NCI-H146 treated with DMSO at 0.1 percent for 48 hours (cell line): ENCODE measurements at regions not wholly inside any gene's neighbourhood (a gene's known extent, or its start where the extent isn't known, plus 50 kb on each side); places are given as distances from the start of the nearest gene placed in this dataset.

Experiments
- DNase-seq: peaks from one replicate; lab custom pipeline; 2025; ENCODE audit not compliant: unreplicated experiment; lab: John Stamatoyannopoulos, UW

- no peak for DNase-seq
Observed at GRCh38 chr12:132408626-132409494, 79.5 kb upstream of the GALNT9 start.

DNA sequence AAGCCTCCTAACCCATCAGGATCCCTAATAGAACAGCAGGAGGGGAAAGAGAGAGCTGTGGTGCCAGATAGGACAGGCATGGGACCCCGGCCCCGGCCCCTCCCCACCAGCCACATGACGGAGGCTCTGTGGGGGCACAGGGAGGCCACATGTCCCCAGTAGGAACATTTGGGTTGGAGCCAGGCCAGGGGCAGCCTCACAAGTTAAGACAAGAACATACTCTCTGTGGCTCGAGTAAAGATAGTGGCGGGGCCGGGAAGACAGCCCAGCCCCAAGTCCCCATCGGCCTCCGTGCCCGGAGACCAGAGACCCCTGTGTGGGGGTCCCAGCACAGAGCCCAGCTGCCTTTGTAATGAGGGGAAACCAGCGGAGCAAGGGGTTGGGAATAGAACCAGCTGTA, 78.6 kb upstream of the GALNT9 start:
- no peak for DNase-seq

GRCh38 chr12:132407451-132407961, 78.1 kb upstream of the GALNT9 start:
- DNase-seq, result no peak

GRCh38 chr12:132406493-132407450, 77.4 kb upstream of the GALNT9 start:
- DNase-seq, result no peak

DNA sequence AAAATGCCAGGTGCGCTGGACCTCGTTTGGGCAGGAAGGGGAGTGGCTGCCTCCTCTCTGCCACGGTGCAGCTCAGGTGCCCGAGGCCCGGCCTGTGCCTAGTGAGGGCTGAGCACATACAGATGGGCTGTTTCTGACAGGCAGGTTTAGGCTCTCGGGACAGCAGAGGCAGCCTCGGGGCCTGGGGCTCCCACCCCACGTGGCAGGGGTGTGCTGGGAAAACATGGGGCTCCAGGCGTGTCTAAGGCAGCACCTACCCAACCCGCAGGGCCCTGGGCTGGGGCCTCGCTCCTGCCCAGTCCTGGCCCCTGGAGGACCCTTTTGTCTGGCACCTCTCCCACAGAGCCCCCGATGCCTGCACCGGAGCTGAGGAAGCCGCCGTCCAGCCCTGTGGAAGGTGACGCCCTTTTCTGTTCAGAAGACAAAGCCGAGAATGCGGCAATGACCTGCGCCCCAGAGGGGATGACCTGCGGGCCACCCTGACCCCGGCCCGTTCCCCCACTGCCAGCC, 76.4 kb upstream of the GALNT9 start:
- DNase-seq, result no peak

DNA sequence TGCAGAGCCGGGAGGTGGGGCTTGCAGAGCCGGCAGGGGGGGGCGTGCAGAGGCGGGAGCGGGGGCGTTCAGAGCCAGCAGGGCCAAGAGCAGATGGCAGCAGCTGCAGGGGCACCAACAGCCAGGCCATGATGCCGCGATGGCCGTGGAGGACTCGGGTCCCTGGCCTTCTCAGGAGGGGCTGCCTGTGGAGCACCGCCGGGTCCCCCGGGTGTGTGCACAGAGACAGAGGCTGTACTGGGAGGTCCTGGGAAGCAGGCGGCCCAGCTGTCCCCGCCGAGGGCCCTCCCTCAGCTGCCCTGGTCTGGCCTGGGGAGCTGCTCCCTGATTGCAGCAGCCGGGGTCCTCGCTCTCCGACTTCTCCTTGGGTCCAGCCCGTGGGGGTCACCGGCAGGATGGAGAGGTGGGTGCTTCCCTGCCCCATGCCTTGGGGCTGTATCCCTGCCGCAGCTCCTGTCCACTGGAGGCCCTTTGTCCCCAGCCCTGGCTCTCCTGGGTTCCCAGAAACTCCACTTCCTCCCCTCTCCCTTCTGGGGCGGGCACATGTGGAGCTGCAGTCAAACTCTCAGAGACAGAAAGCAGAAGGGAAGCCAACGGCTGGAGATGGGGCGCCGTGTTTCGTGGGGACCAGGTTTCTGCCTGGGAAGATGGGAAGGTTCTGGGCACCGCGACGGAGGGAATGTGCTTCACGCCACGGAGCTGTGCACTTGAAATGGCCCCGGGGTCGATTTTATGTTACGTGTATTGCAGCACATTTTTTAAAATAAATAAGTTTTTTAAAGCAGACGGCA, 75.8 kb upstream of the GALNT9 start:
- DNase-seq, result no peak

DNA sequence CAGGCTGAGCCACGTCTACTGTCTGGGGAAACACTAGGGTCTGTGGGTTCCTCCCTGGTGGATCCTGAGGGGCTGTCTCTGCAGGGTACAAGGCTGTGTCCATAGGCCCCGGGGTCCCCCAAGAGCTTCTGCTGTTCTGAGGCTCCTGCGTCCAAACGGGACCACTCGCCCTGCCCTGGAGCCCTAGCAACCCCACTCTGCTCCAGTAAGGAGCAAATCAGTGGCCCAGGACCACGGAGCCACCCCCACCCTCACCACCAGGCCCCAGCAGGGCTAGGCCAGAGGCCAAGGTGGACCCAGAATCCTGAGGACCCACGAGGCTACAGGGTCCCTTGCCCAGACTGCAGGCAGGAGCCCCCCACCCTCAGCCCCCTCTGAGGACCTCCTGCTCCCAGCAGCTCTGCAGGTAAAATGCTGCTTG, 75.1 kb upstream of the GALNT9 start:
- DNase-seq, result no peak

DNA sequence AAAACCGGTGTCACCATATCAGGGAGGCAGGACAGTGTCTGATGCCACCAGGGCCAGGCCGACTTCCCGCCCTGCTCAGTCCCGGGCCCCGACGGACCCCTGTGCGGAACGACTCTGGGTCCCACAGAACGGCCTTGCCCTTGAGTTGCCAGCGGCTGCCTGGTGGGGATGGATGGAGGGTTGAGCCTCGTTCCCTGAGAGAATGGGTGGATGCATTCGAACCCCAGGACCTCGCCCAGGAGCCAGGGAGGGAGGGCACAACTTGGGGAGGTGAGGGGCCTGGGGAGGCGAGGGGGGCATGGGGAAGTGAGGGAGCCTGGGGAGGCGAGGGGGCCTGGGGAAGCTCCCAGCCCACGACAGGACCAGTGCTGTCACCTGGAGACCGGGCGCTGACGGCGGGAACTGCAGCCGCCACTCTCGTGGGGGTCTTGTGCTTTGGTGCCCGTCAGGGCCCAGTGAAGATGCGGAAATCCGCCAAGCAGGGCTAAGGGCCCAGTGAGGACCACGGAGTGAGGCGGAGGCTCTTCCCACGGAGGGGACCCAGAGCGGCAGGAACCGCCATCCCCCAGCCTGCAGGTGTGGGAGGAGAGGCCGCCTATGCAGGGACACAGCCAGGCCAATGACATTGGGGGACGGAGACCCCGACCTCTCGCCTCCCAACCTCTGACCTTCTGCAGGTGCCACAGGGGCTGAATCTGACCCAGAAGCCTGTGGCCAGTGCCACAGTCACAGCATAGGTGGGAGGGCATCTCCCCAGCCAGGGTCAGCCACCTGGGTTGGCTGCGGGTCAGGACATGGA, 74.4 kb upstream of the GALNT9 start:
- DNase-seq, result no peak

- DNase-seq, result no peak
Observed at GRCh38 chr12:132402831-132403416, 73.5 kb upstream of the GALNT9 start.

DNA sequence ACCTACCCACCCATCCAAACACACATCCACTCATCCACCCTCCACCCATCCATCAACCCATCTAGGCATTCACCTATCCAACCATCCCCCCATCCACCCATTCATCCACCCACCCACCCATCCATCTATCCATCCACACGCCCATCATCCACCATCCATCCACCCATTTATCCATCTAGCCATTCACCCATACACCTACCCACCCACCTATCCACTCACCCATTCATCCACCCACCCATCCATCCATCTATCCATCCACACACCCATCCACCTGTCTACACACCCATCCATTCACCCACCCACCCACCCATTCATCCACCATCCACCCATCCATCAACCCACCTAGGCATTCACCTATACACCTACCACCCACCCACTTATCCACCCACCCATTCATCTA, 72.6 kb upstream of the GALNT9 start:
- no peak for DNase-seq

DNA sequence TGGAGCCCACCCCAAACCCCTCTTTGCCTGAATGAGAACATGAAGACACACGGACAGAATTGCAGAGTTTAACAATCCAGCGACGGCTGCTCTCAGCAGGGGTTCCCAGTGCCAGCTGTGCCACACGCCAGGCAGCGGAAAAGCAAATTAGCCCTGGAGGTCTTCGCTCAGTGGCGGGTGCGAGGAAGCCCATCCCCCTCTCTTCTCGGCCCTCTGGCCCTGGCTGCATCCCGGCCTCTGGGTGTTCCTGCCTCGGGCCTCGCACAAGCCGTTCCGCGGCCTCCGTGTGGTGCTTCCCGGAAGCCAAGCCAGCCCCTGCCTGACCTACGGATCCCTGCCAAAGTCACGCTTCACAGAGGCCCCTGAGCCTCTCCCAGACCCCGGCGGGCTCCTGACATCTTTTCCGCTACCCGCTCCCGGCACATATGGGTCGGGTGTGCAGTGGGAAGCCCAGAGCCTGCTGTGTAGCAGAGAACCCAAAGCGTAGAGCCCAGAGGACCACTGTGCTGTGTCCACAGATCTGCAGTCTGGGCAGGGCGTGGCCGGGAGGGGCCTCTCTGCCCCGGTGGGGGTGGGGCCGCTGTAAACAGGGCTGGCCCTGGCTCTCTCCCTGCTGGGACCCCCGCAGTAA, 70.7 kb upstream of the GALNT9 start:
- no peak for DNase-seq

DNA sequence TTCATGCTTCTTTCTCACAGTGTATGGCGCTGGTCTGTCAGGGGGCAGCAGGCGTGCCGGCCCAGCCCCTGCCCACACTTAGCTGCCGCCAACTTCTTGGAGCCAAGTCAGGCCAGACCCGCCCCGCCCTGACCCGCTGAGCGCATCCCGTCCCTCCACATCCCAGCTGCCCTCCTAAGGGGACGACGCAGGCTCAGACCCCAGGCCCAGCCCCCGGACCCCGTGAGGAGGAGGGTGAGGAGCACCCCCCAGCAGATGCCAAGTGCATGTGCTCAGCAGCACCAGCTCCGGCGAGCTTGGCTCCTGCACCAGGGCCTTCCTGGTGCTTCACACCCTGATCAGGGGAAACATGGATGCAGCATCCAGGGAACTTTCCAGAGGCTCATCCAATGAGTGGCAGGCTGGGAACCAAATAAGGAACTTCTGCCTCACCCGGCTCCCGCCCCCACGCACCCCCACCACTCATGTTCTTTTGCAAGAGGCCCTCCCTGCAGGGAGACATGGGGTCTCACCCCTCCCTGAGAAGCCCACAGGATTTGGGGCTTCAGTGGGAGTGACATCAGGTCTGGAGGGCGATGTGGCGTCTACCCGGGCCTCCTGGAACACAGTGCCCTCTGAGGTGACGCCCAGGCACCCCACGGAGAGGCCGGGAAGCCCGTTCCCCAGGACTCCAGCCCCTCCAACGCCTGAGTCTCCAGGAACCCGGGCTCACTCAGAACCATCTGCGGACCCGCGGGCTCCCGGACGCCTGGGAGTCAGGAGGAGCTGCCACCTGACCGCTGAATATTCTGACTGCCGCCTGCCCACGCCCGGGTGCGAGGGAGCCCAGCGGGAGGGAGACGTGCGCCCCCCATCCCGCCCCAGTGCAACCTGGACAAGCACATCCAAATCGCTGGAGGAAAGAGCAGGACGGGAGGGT, 70.0 kb upstream of the GALNT9 start:
- DNase-seq, result no peak

DNA sequence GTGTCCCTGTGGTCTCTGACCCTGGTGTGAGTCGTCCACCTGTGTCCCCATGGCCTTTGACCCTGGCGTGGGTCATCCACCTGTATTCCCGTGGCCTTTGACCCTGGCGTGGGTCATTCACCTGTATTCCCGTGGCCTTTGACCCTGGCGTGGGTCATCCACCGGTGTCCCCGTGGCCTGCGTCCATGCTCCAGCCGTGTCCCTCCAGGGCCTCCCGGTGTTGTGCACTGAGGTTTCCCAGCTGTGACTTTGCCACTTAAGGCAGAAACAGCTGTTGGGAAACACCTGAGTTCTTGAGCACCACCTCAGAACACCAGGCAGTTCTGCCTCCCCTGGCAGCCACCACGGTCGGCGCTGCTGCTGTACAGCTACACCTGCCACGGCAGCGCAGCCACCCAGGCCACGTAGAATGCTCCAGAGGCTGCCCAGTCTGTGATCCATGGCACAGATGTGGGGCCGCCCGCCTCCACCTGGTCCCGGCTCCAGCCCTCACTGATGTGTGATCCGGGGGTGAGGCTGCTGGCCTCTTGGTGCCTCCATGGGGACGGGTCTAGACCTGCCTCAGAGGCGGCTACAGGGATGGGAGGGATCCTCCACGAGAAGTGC, 69.1 kb upstream of the GALNT9 start:
- no peak for DNase-seq

DNA sequence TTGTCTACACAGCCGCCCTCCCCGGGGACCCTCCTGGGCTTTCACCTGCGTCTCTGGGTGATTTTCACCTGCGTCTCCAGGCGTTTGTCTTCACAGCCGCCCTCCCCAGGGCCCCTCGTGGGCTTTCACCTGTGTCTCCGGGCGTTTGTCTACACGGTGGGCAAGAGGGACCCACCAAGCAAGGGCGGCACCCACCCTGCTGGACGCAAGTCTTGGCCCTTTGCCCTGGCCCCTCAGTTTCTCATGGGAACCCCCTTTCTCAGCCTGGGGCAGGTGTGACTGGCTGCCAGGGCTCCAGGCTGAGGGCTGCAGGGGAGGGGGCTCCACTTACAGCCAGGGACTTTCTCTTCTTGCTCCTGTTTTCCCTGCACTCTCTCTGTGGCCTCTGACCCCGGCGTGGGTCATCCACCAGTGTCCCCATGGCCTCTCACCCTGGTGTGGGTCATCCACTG, 68.6 kb upstream of the GALNT9 start:
- DNase-seq, result no peak

DNA sequence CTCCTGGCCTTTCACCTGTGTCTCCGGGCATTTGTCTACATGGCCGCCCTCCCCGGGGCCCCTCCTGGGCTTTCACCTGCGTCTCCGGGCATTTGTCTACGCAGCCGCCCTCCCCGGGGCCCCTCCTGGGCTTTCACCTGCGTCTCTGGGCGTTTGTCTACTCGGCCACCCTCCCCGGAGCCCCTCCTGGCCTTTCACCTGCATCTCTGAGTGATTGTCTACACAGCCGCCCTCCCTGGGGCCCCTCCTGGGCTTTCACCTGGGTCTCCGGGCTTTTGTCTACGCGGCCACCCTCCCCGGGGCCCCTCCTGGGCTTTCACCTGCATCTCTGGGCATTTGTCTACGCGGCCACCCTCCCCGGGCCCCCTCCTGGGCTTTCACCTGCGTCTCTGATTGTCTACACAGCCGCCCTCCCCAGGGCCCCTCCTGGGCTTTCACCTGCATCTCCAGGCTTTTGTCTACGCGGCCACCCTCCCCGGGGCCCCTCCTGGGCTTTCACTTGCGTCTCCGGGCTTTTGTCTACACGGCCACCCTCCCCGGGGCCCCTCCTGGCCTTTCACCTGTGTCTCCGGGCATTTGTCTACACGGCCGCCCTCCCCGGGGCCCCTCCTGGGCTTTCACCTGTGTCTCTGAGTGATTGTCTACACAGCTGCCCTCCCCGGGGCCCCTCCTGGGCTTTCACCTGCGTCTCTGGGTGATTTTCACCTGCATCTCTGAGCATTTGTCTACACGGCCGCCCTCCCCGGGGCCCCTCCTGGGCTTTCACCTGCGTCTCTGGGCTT, 68.0 kb upstream of the GALNT9 start:
- DNase-seq, result no peak

DNA sequence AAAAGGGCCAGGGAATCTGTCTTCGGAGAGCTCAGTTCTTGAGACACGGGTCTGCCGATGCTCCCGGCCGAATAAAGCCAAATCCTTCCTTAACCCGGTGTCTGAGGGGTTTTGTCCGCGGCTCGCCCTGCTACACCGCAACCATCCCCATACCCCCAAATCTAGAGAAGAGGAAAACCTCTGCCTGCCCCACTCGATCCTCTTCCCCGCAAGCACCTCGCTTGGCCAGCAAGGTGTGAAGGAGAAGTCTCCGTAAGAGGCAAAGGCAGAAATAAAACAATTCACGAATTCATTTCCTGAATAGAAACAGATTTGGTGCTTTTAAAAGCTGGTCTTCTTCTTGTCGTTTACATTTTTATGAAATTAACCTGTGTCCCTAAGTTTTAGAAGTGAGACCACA, 67.3 kb upstream of the GALNT9 start:
- DNase-seq, result no peak

DNA sequence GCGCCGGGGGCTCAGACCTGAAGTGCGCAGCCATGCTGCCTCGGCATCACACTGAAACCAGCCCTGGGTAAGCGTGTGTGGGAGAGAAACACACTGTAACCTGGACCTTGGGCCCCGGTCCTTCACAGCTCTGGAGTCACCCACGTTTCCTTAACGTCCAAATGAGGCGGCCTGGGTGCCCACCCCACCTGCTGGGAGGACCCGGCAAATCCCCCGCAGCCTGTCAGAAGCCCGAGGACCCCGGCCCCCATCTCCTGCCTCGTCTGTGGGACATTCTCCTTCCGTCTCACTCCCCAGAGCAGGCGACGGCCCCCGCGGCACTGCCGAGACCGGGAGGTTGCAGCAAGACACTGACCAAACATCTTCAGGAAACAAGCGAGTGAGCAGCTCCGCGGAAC, 66.5 kb upstream of the GALNT9 start:
- DNase-seq, result no peak
